Heart left ventricle (tissue), 13 donors: ENCODE measurements at regions not wholly inside any gene's neighbourhood (a gene's known extent, or its start where the extent isn't known, plus 50 kb on each side); places are given as distances from the start of the nearest gene placed in this dataset.

Experiments used
- CTCF ChIP-seq, 12 donors: fragments of 200-600 bp; sonication (generic) in 4 of 12; IDR thresholded peaks; one replicate each; pipeline versions ENCODE4 v1.5.0 to v1.8.0; 2018 to 2022; ENCODE audit warnings: antibody characterized with exemption in 12 of 12, mild to moderate bottlenecking in 5 of 12
- POLR2A ChIP-seq, 2 donors: fragments of 450-650 bp; IDR thresholded peaks; one replicate each; pipeline ENCODE4 v1.6.1; 2017; ENCODE audit warnings: antibody characterized with exemption in 2 of 2, mild to moderate bottlenecking in 2 of 2, moderate library complexity in 2 of 2
- donor health status: ischemic (EF 13 %, LVEDD 7.1; RV severe dilation, severe dysfunction).
- donor health status: DM: no; HTN: yes; CAD: no.
- donor health status: DM: no; HTN: no; CAD: no.
- donor health status: ischemic (EF 25% LVEDD 6.9; RV normal size, moderate dysfunction).
- donor health status: ischemic (EF 25% LVEDD 5.7; RV mildly dilated, moderate dysfunction).
- donor health status: ischemic (EF 35%, LVEDD 5.7; RV mildly dilated, moderate dysfunction).
- donor health status: nonischemic (EF 11% LVEDD 7.7; RV severe dilation, severe dysfunction).
- donor health status: DM: yes; HTN: yes; CAD: no.
- donor health status: PGD.
- donor health status: ischemic (EF 29% LVEDD 5.4; RV normal size, mild dysfunction).
- donor health status: nonischemic (EF 23%, LVEDD 6.1; RV moderate dilation, normal function).

- TF ChIP-seq POLR2A (IDR thresholded peaks at IDR 0.05) = no peak
- no peak for TF ChIP-seq CTCF (IDR thresholded peaks at IDR 0.05)
Observed at GRCh38 chr5:88045931-88046461, 222.6 kb downstream of the TMEM161B start.
